Stimulated activated CD8-positive, alpha-beta memory T cell treated with anti-CD3 and anti-CD28 coated beads, Interleukin-12 subunit alpha, Interleukin-12 subunit beta, amount 100 ng/mL, for 24 hours (primary cell): ENCODE measurements at regions not wholly inside any gene's neighbourhood (a gene's known extent, or its start where the extent isn't known, plus 50 kb on each side); places are given as distances from the start of the nearest gene placed in this dataset.

Experiments
- DNase-seq: peaks from one replicate; pipeline ENCODE4 v3.0.0-alpha.2; 2020; ENCODE audit errors: extremely low read depth

GRCh38 chr2:220845766-220846273 is 726.3 kb downstream of the EPHA4 start:
- no peak for DNase-seq

- no peak for DNase-seq
Measured at GRCh38 chr2:220847006-220847405, 725.1 kb downstream of the EPHA4 start.

GRCh38 chr2:220847589-220847988 is 724.5 kb downstream of the EPHA4 start:
- DNase-seq, result no peak

- no peak for DNase-seq
Measured at GRCh38 chr2:220849433-220849832, 722.7 kb downstream of the EPHA4 start.

- DNase-seq, result no peak
Measured at GRCh38 chr2:220850116-220850515, 722.0 kb downstream of the EPHA4 start.

- DNase-seq, result no peak
Measured at GRCh38 chr2:220855296-220855695, 716.8 kb downstream of the EPHA4 start.

GRCh38 chr2:220856486-220856885 is 715.6 kb downstream of the EPHA4 start:
- DNase-seq, result no peak

- no peak for DNase-seq
Measured at GRCh38 chr2:220857368-220857767, 714.7 kb downstream of the EPHA4 start.

- DNase-seq, result no peak
Measured at GRCh38 chr2:220858101-220858500, 714.0 kb downstream of the EPHA4 start.

GRCh38 chr2:220871909-220872308 is 700.2 kb downstream of the EPHA4 start:
- no peak for DNase-seq

GRCh38 chr2:220876080-220876824 is 695.9 kb downstream of the EPHA4 start:
- DNase-seq, result no peak

- DNase-seq, result no peak
Measured at GRCh38 chr2:220877491-220877890, 694.6 kb downstream of the EPHA4 start.

GRCh38 chr2:220877897-220878296 is 694.2 kb downstream of the EPHA4 start:
- DNase-seq, result no peak

GRCh38 chr2:220880623-220881596 is 691.2 kb downstream of the EPHA4 start:
- no peak for DNase-seq

- DNase-seq, result no peak
Measured at GRCh38 chr2:220882507-220882906, 689.6 kb downstream of the EPHA4 start.

GRCh38 chr2:220885593-220885992 is 686.5 kb downstream of the EPHA4 start:
- no peak for DNase-seq

- DNase-seq, result no peak
Measured at GRCh38 chr2:220887271-220887870, 684.7 kb downstream of the EPHA4 start.

- DNase-seq, result no peak
Measured at GRCh38 chr2:220887876-220888275, 684.2 kb downstream of the EPHA4 start.

- no peak for DNase-seq
Measured at GRCh38 chr2:220890931-220891330, 681.2 kb downstream of the EPHA4 start.

GRCh38 chr2:220891405-220891804 is 680.7 kb downstream of the EPHA4 start:
- DNase-seq, result no peak

GRCh38 chr2:220892018-220892634 is 680.0 kb downstream of the EPHA4 start:
- no peak for DNase-seq

GRCh38 chr2:220893411-220893810 is 678.7 kb downstream of the EPHA4 start:
- DNase-seq, result no peak
